HG03460 (cell line): ENCODE measurements at regions not wholly inside any gene's neighbourhood (a gene's known extent, or its start where the extent isn't known, plus 50 kb on each side); places are given as distances from the start of the nearest gene placed in this dataset.
A peak's percentile ranks its signal among the peaks of the same experiment; 100 is the strongest.
"Not testable (repeated sequence)": the region's sequence is repeated elsewhere in the genome, so short reads cannot be mapped to it uniquely, and the experiment has no call there.

Experiments used
- ATAC-seq: cut with Tn5 transposase; IDR thresholded peaks from one replicate; pipeline ENCODE4 v1.9.1; 2021; ENCODE audit not compliant: unreplicated experiment

GRCh38 chr6:74254147-74254546 is 558.1 kb downstream of the CD109 start:
- ATAC-seq, result not testable (repeated sequence)

GRCh38 chr6:74253261-74253660 is 557.3 kb downstream of the CD109 start:
- ATAC-seq, result no peak

DNA sequence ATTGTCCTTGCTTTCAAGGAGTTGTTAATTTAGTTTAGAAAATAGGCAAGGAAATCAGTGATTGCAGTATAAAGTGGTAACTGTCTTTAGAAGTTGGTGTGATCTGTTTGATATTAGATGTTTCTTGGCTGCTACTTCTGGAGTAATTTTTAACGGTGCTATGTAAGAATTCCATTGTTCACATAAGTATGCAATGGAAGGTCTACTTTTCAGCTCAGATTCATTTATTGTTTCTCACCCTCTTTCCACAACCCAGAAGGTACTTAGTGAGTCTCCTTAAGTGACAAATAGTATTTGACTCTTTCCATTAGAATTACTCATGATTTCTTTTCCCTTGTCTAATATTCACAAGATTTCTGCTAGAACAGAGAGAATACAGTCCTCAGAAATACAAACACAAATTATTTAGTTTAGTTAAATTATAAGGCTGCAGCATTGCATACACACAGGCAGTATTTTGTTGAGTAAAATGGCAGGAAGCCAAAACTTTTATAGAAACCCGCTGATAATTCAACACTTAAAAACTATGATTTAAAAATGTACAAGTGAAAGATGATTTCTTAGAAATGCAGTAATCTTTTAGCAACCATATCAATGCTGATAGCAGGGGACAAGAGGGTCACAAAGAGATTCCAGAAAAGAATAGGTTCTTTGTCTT is 554.3 kb downstream of the CD109 start:
- peak; percentile 11 for ATAC-seq

- ATAC-seq, result peak; percentile 63
Measured at GRCh38 chr6:74249658-74250057, 553.7 kb downstream of the CD109 start.

DNA sequence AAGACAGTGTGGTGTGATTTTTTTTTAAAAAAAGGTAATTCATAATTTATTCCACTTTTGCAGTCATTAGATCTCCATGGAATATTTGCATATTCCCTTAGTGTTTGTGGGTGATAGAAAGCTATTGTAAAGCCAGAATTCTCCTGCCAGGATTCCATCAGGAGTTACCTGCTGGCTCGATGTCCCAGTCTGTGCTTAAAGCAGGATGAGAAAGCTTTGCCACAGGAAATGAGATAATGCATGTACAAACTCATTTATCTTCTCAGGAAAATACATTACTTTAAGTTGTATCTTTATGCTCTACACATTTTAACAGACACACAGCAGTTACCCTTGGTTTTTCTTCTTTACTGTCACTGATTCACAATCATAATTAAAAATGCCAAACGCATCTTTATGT is 553.0 kb downstream of the CD109 start:
- ATAC-seq, result no peak

GRCh38 chr6:74222768-74223333 is 526.8 kb downstream of the CD109 start:
- no peak for ATAC-seq

DNA sequence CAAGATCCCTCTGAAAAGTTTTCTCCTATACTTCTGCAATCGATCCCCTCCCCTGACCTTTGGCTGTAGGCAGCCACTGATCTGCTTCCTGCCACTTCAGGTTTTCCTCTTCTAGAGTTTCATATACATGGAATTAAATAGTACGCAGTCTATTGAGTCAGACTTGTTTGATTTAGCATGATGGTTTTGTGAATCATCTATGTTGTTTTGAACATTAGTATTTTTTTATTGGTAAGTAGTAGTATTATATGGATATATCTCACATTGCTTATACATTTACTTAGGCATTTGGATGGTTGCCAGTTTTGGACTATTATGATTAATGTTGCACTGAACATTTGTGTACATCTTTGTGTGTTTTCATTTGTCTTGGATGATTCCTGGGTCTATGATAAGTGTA is 518.0 kb downstream of the CD109 start:
- no peak for ATAC-seq

GRCh38 chr6:74208239-74208638 is 512.2 kb downstream of the CD109 start:
- ATAC-seq, result no peak

DNA sequence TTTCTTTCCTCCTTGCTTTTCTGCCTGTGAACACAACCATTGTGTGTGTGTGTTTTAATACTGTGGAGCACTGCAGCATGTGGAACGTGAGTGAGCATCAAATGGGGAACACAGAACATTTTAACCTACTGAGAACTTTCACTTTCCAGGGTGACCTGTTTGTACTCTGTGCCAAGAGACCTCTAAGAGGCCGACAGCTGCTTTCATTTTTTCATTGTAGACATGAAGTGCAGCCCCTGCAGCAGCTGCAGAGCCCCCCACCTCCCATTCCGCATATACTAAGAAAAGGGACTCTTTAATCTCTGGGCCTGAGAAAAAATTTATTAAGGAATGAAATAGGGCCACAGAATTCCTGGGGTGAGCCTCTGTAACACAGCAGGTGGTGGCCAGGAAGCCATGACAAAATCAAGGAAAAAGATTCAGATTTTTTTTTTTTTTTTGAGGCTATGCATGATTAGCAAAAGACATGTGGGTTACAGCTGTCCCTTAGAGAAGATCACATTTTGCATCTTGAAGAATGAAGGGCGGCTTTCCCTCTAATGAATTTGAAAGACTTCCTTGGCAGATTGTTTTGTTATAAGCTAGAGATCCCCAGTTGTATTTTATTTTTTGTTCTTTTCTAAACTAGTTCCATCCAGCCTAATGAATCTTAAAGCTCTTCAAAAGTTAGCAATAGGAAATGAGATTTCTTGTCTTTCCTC is 503.4 kb downstream of the CD109 start:
- no peak for ATAC-seq

DNA sequence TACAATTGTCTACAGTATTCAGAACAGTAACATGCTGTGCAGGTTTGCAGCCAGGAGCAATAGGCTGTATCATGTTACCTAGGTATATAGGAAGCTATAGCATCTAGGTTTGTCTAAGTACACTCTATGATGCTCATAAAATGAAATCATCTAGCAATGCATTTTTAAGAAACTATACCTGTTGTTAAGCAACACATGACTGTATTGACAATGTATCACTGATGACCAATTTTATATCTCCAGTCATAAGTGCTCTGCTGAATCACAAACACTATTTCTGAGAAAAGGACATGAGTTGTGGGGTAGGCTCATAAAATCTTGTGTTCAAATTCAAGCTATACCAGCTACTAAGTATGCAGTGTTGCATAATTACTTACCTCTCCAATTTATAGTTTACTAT is 501.3 kb downstream of the CD109 start:
- no peak for ATAC-seq

GRCh38 chr6:74187811-74188210 is 491.8 kb downstream of the CD109 start:
- ATAC-seq, result no peak

- ATAC-seq, result no peak
Measured at GRCh38 chr6:74182992-74183391, 487.0 kb downstream of the CD109 start.

- ATAC-seq, result no peak
Measured at GRCh38 chr6:74181471-74181870, 485.5 kb downstream of the CD109 start.

DNA sequence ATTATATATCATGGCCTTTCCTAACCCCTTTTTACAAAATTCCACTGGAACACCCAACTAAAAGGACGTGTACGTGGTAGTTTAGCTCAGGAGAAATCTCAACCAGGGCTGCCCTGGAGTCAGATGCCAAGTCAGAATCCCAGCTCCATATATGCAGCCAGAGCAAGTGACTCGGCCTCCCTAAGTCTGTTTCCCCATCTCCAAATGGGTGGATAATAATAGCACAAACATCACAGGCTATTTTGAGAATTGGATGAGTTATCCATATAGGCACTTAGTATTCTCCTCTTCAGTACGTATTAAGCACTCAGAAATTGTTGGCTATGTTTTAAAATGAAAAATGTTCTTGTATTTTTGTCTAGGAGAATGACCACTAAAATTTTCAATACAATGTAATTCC is 481.5 kb downstream of the CD109 start:
- ATAC-seq, result no peak

GRCh38 chr6:74170550-74170949 is 474.5 kb downstream of the CD109 start:
- not testable (repeated sequence) for ATAC-seq

DNA sequence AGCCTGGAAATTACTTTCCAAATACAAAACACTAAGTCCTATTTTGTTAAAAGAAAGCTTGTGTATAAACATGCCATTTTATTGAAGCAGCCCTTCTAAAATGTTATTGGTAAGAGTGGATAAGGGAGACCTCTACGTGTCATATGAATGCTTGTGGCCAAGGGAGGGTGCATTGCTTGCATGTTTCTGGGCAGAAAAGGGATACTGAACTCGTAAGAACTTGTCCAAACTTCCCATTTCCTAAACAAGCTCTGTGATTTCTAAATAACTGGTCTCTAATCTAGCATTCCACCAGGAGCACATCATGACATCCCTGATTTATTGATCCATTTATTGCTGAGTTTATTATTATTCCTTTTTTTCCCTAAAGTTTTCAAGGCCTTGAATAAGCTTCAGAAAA is 474.1 kb downstream of the CD109 start:
- no peak for ATAC-seq

- no peak for ATAC-seq
Measured at GRCh38 chr6:74167976-74168375, 472.0 kb downstream of the CD109 start.

- ATAC-seq, result no peak
Measured at GRCh38 chr6:74167511-74167910, 471.5 kb downstream of the CD109 start.

GRCh38 chr6:74166849-74167248 is 470.8 kb downstream of the CD109 start:
- ATAC-seq, result no peak

GRCh38 chr6:74161380-74161779 is 465.4 kb downstream of the CD109 start:
- ATAC-seq, result no peak

GRCh38 chr6:74152096-74152675 is 456.2 kb downstream of the CD109 start:
- ATAC-seq, result no peak

- ATAC-seq, result no peak
Measured at GRCh38 chr6:74145931-74146330, 449.9 kb downstream of the CD109 start.
